Calu3 (cell line): ENCODE measurements at regions not wholly inside any gene's neighbourhood (a gene's known extent, or its start where the extent isn't known, plus 50 kb on each side); places are given as distances from the start of the nearest gene placed in this dataset.
"Not testable (repeated sequence)": the region's sequence is repeated elsewhere in the genome, so short reads cannot be mapped to it uniquely, and the experiment has no call there.

Experiments
- BruUV-seq: library from RNA; stranded (reverse); fragments of 400-500 nt; replicated peaks from 2 replicates; lab custom pipeline; 2021; lab: Mats Ljungman, UMichigan
- CTCF ChIA-PET: fragments of 300-600 bp; sonication (Branson Sonifier 250); formaldehyde crosslinking; loops from one replicate; lab custom pipeline; 2022; ENCODE audit warnings: antibody characterized with exemption; lab: Charles Lee
- DNase-seq: peaks from one replicate; pipeline ENCODE4 v3.0.0; 2022
- H3K27ac Mint-ChIP-seq: one replicate; pipeline ENCODE4 v1.8.0; 2022; ENCODE audit warnings: mixed read lengths; ENCODE audit not compliant: unreplicated experiment
- H3K27me3 Mint-ChIP-seq: one replicate; pipeline ENCODE4 v1.8.0; 2022; ENCODE audit warnings: mixed read lengths; ENCODE audit not compliant: unreplicated experiment
- H3K36me3 Mint-ChIP-seq: one replicate; pipeline ENCODE4 v1.8.0; 2022; ENCODE audit warnings: mild to moderate bottlenecking, moderate library complexity, mixed read lengths; ENCODE audit not compliant: insufficient read depth, unreplicated experiment
- H3K4me1 Mint-ChIP-seq: one replicate; pipeline ENCODE4 v1.8.0; 2022; ENCODE audit warnings: mild to moderate bottlenecking, low read depth, mixed read lengths; ENCODE audit not compliant: unreplicated experiment
- H3K4me3 Mint-ChIP-seq: one replicate; pipeline ENCODE4 v1.8.0; 2022; ENCODE audit warnings: mild to moderate bottlenecking, low read depth, moderate library complexity, mixed read lengths; ENCODE audit not compliant: unreplicated experiment
- H3K9me3 Mint-ChIP-seq: one replicate; pipeline ENCODE4 v1.8.0; 2022; ENCODE audit warnings: low read depth, mixed read lengths; ENCODE audit not compliant: unreplicated experiment
- intact Hi-C: fragments of 100-400 bp; cut with micrococcal nuclease; formaldehyde crosslinking; loops from one replicate; pipeline ENCODE4 v1.10.0; 2022; ENCODE audit not compliant: unreplicated experiment
- TF ChIP-seq, protein P1 (sequence below): fragments of 200-600 bp; IDR thresholded peaks from one replicate; pipeline ENCODE4 v1.8.0; 2022; ENCODE audit warnings: antibody characterized with exemption; ENCODE audit not compliant: unreplicated experiment

DNA sequence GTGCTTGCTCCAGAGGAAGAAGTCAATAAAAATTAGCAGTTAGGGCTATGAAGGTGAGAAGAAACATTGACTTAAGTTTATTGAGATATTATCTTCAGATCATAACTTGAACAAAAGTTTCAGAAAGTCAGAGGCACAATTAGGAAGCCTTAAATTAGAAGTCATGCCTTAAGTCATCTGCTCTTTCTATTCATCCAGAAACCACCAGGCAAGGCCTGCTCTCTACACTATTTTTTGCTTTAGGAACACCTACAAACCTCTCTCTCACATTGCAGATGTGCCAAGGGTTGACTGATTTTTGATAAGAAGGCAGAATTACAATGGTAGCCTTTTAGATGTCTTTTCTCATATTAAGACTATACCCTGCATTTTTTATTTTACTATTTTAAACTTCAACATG, 268.7 kb downstream of the SPRY2 start:
- intact Hi-C loops: no loop called here
- CTCF ChIA-PET: no interaction called here
- TF ChIP-seq, protein P1, sequence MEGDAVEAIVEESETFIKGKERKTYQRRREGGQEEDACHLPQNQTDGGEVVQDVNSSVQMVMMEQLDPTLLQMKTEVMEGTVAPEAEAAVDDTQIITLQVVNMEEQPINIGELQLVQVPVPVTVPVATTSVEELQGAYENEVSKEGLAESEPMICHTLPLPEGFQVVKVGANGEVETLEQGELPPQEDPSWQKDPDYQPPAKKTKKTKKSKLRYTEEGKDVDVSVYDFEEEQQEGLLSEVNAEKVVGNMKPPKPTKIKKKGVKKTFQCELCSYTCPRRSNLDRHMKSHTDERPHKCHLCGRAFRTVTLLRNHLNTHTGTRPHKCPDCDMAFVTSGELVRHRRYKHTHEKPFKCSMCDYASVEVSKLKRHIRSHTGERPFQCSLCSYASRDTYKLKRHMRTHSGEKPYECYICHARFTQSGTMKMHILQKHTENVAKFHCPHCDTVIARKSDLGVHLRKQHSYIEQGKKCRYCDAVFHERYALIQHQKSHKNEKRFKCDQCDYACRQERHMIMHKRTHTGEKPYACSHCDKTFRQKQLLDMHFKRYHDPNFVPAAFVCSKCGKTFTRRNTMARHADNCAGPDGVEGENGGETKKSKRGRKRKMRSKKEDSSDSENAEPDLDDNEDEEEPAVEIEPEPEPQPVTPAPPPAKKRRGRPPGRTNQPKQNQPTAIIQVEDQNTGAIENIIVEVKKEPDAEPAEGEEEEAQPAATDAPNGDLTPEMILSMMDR: no peak
- Mint-ChIP-seq H3K27ac (no peak overlapping the region), H3K27me3 (no peaks in the 10 kb centered on the region), H3K4me3 (no peak overlapping the region), H3K9me3 (no peaks in the 10 kb centered on the region), H3K36me3 (no peaks in the 10 kb centered on the region), H3K4me1 (no peaks in the 10 kb centered on the region)
- DNase-seq: no peak
- no TSS peak for BruUV-seq

DNA sequence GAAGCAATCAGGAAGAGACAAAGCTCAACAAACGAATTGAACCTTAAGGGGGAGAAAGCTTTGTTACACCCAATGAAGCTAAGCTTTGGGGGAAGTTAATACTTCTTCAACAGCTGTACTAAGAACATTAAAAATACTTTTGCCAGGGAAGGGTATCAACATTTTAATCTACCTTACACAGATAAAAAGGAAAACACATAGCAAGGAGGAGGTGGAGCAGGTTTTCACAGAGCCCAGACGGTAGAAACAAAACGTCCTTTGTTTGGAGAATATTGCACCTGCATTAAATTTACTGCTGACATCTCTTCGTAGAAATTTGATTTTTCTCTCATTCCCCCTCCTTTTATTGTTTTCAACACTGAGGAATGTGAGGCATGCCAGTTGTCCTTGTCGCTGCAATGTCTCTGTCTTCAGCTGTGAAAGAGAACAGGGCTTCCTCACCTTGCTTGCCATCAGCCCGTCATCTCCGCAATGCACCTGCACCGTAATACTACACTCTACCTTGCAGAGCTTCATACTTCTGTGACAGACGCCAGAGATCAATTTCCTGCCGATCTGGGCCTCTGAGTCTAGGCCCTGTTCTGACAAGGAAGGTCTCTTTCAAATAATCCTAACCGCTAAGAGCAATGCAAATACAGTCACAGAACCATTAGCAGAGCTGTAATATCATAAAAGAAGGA, 270.8 kb downstream of the SPRY2 start:
- Mint-ChIP-seq H3K36me3 (no peaks in the 10 kb centered on the region), H3K4me1 (no peaks in the 10 kb centered on the region), H3K4me3 (no peak overlapping the region), H3K27me3 (no peaks in the 10 kb centered on the region), H3K27ac (no peak overlapping the region), H3K9me3 (peaks cover 2% of the 10 kb centered on the region)
- TF ChIP-seq, protein P1: no peak
- BruUV-seq: no TSS peak
- intact Hi-C loops: no loop called here
- CTCF ChIA-PET: interaction anchor here (1.2 kb wide), 1 partner anchor 11 kb away, joined by 3 read pairs; no protein-coding TSS in a partner anchor
- no peak for DNase-seq

DNA sequence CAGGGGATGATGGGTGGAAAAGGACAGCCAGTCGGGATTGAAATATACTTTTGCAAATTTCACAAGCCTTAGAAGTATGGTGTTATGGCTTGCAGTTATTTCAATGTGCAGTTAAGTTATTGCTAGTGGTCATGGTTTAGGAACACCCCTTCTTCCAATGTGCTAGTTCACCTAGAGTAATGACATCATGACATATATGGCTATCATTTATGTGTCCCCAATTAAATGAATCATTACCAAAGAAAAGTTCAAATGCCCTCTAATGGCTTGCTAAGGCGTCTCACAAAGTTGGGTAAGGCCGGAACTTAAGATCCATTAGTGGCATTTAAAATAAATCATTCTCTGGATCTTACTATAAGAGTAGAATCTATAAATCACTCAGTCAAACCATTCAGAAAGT, 271.6 kb downstream of the SPRY2 start:
- CTCF ChIA-PET: no interaction called here
- BruUV-seq: no TSS peak
- TF ChIP-seq, protein P1: no peak
- Mint-ChIP-seq H3K27ac (no peak overlapping the region), H3K36me3 (no peaks in the 10 kb centered on the region), H3K27me3 (no peaks in the 10 kb centered on the region), H3K4me3 (no peak overlapping the region), H3K4me1 (no peaks in the 10 kb centered on the region), H3K9me3 (peaks cover 2% of the 10 kb centered on the region)
- no peak for DNase-seq
- intact Hi-C loops: no loop called here

DNA sequence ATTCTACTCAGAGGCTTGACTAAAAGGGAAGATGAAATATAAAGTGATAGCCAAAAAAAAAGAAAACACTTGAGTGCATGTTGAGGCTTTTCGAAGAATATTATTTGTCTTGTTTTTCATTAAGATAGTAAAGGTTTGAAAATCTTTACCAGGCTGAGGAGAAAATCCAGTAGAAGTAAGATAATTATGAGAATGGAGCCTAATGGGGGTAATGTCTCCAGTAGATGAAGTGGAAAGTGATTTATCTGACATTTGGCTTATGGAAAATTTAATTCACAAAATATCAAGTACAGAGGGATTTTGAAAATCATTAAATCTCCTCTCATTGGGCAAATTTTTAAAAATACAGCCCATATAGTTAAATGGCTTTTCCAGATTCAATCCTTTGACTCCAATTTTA, 274.9 kb downstream of the SPRY2 start:
- Mint-ChIP-seq H3K4me1 (no peaks in the 10 kb centered on the region), H3K9me3 (peaks cover 2% of the 10 kb centered on the region), H3K27ac (no peak overlapping the region), H3K36me3 (no peaks in the 10 kb centered on the region), H3K4me3 (no peak overlapping the region), H3K27me3 (no peaks in the 10 kb centered on the region)
- no TSS peak for BruUV-seq
- TF ChIP-seq, protein P1: no peak
- intact Hi-C loops: no loop called here
- no peak for DNase-seq
- CTCF ChIA-PET: interaction anchor here (0.6 kb wide), 1 partner anchor 171 kb away, joined by 9 read pairs; no protein-coding TSS in a partner anchor

DNA sequence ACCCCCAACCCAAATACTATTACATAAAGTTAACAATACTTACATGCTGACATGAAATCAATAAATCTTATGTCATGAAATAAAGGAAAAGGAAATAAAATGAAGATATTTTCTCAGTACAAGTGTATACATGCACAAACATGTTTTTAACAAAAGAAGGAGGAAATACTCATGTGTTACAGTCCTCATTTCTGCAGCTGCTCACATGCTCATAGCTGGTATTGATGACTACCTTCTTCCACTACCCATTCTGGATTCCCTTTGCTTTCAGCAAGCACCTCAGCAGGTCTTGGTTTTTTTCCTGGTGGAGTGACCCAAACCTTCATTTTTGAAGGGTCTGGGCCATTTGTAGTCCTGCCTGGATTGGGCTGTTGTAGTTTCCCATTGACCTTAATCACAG, 278.5 kb downstream of the SPRY2 start:
- H3K27me3 Mint-ChIP-seq, H3K27ac Mint-ChIP-seq, BruUV-seq, H3K9me3 Mint-ChIP-seq, H3K36me3 Mint-ChIP-seq, CTCF ChIA-PET, H3K4me1 Mint-ChIP-seq, H3K4me3 Mint-ChIP-seq, DNase-seq, intact Hi-C loops: not testable (repeated sequence)
